AG20443 (cell line): ENCODE measurements at regions not wholly inside any gene's neighbourhood (a gene's known extent, or its start where the extent isn't known, plus 50 kb on each side); places are given as distances from the start of the nearest gene placed in this dataset.

Experiments
- DNase-seq: peaks from one replicate; pipeline ENCODE4 v3.0.0; 2012; ENCODE audit warnings: low spot score, mixed read lengths

DNA sequence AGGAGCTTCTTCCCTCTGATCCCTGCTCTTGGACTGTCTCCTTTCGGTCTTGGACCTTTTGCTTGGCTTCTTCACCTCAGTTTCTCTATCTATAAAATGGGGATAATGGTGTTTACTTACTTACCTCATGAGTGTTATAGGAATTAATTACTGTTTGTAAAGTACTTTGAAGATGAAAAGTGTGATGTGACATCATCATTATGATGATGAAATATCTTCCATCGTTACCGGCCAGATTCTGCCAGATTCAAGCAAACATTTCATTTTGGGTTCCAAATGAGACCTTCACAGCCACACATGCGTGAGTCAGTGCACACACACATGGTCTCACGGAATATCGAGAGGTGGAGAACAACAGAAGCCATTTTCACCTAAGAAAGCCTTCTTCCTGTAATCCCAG lies 220.1 kb upstream of the RPL34 start:
- DNase-seq, result no peak

DNA sequence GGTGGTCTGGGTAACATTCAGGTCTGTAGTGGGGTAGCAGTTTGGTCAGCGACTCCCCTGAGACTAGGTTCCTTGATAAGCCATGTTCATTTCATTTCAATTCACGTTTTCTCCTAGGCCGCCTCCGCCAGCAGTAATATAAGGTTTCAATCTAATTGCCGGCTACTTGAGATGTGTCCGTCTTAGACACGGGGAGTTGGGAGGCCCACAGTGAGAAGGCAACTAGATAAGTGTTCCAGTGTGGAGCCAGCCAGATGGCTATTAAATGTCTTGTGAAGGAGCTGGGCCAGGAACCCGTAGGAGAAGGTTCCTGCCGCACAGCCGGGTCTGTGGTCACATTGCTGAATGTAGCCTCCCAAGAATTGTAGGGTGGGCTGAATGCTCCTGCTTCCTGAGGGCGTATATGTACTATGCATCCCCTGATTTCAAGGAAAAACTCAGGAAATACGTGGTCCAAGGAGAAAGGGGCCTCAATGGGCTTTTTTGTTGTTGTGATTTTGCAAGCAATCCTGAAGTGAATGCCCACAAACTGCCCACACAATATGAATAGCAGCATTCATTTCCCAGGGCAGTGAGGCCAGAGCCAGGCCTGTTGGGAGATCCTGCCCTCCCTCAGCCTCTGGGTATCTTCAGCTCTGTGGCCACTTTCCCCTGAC lies 220.6 kb upstream of the RPL34 start:
- no peak for DNase-seq

DNA sequence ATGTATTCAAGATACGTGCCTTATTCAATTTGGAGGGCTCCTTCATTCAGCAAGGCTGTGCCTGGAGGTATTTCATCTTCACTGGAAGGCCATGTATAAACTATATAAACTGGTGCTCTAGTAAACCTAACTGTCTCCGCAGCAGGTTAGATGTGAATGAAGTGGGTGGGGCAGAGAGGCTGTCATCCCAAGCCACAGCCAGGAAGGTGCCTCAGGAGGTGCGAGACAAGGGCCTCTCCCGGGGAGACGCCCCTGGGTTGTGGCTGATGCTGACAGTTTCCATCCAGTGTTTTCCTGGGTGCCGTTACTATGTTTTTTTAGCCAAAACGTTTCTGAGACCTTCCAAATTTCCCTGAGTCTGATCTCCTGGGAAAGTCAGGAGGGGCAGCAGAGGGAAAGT lies 221.5 kb upstream of the RPL34 start:
- DNase-seq, result no peak

DNA sequence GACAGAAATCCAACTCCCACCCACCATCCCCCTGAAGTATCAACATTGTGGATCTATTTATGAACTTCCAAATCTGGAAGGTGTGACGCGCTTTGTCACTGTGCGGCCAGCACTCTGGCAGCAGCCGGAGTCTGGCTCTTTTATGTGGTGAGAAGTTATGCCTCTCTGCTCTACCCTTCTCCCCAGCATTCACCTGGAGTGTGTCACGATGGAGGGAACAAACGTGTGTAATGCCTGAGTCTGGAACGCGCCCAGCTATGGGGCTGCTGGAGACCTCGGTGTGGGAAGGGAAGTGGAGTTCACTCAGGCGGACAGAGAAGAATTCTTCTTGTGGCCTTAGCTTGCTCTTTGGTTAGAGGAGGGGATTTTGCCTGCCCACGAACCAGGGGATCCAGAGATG lies 222.1 kb upstream of the RPL34 start:
- DNase-seq, result no peak

DNA sequence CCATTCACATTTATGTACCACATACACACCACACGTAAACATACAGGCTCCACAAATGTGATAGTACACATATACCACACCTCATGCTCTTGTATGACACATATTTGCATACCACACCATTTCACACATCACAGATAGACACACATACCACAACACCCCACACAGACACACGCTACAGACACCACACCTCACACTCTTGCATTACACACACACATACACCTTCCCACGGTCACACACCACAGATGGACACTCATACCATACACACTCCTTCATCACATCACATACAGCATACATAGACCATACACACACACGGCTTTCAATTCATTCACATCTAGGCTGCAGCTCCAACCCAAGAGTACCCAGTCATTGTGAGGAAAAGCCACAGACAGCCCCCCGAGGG lies 222.5 kb upstream of the RPL34 start:
- DNase-seq, result no peak

DNA sequence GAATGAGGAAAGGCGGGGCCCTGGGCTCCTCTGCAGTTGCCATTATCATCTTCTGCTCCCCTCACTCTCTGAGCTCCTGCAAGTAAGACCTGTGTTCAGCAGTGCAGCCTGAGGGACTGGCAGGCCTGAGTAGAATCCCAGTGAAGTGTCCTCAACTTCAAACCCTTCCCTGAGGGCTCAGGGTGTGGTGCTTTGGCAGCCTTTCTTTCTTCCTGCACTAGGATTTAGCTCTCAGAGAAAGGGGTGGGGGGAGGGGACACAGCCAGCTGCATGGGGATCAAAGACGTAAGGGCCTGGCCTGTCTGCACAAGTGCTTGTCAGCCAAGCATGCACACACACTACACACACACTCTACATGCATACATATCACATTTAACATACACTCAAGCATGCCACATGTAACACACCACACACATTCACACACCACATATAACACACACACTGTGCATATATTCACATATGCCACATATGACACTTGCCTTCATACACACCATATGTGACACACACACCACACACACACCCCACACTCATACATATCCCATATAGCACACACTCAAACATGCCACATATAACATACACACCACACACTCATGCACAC lies 223.4 kb upstream of the RPL34 start:
- no peak for DNase-seq

DNA sequence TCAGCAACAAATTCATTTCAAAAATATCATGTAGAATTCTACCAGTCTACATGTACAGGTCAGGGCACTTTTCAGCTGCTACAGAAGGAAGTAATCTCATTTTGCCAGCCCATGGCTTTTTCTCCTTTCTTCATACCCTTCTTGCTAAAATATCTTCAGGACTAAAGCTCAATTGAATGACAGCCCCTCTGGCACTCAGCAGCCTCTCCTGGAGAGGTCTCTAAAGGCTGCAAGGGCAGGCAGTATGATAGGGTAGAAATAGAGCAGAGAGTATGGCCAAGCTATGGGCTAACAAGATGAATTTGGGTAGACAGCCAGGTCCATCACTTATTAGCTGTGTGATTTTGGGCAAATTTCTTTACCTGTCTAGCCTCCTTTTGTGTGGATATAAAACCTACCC lies 224.6 kb upstream of the RPL34 start:
- no peak for DNase-seq

DNA sequence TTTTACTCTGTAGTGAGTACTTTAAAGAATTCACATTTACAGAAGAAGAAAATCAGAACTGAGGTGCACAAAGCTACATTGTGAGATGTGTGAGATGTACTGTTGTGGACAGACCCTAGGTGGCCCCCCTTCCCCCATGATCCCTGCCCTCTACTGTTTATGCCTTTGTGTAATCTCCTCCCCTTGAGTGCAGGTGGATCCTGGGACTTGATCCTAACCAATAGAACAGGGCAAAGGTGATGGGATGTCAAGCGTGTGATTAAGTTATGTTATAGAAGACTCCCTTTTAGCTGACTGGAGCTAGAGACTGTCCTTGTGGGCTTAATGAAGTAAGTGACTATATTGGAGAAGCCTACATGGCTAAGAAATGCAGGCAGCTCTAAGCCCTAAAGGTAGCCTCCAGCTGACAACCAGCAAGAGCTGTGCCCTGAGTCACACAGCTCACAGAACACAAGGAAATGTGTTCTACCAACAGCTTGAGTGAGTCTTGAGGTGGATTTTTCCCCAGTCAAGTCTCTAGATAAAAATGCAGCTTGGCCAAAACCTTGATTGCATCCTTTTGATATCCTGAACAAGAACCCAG lies 225.2 kb upstream of the LEF1 start:
- no peak for DNase-seq

DNA sequence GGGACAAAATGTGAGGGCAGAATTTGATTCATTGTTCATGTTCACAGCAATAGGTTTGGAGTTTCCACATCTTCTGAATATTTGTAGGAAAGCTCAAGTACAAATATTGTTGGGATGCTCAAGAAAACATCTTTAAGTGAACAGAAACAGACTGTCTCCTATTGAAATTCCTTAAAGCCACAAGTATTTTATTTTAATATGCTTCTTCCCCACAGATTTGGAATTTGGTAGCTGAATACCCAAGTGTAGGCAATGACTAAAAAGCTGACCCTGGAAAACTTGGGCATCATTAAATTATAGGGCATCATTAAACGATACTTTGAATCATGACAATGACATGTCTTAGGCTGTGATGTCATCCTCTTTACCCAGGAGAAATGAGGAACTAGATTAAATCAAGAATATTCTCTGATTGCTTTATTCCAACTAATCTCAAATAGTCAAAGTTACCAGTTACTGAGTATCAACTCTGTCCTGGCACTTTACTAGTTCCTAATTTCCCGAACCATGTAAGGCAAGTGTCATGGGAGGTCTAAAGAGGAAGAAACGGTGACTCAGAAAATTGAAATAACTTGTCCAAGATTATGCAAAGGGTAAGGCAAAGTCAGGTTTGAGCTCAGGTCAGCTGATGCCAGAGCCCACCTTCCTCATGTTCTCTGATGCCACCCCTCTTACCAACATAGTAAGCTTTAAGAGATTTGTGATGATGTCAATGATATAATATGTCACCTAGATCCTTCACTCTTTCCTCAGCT lies 223.1 kb upstream of the LEF1 start:
- DNase-seq, result no peak

DNA sequence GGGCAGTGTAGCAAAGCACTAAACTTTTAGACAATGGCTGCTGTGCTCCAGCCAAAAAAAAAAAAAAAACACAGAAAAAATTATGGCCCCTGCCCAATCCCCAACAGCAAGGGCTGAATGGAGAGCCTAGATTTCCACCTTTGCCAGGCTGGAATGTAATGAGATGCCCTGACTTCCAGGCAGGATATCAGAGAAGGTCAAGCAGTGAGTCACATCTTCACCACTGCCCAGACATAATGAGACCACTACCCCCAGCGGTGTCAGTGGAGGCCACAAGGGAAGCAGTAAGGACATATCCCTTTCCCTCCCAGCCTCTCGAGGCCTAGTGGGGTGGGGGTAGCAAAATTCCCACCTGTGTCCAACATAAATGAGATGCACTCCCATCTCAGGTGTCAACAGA lies 216.3 kb upstream of the LEF1 start:
- DNase-seq, result no peak

DNA sequence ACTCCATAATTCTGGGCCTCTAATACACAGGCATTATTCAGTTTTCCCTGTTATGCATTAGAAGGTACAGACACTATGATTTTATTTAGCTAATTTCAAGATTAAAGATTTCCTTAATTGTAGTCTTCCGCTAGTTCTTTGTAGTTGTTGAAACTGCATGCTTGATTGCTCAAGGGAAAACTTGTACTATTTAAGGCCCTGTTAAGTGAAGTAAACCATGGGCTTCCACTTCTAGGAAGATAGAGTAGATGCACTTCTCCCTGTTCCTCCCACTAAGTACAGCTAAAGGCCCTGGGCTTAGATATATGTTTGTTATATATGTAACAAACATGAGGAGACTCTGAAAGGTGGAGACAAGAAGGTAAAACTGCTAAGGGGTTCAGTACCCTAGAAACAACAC lies 215.8 kb upstream of the LEF1 start:
- DNase-seq, result no peak

DNA sequence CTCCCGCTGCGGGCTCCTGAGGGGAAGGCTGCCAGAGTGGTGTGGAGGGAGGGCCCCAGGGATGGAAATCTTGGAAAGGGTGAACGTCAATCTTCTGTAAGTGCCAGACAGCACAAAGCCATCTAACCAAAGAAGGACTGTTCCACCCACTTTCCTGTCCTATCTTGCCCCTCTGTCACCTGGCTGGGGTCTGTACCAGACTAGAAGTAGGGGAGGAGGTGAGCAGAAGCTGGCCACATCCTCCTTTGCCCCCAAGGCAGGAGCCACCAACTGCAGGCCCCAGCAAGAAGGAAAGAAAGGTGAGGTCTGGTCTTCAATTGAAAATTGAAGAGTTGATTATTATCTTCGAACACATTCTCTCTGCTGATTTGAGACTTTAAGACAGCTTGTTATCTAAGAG lies 214.4 kb upstream of the LEF1 start:
- DNase-seq, result no peak

DNA sequence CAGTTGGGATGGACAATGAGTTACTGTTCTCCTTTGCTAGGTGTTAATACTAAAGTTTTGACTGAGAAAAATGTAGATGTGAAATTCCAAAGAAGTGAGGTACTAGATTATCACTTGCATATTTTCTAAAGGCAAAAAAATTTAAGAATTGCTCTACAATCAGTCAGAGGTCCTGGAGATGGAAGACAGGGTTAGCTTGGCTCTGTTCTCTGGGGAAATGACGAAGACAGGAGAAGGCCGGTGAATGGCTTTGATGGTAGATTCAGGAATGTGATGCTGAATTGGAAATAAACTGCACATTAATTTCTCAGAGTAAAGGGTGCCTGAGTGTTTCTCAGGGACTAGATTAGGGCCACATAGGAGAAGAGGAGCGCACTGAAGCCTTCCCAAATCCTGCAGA lies 214.0 kb upstream of the LEF1 start:
- DNase-seq, result no peak

DNA sequence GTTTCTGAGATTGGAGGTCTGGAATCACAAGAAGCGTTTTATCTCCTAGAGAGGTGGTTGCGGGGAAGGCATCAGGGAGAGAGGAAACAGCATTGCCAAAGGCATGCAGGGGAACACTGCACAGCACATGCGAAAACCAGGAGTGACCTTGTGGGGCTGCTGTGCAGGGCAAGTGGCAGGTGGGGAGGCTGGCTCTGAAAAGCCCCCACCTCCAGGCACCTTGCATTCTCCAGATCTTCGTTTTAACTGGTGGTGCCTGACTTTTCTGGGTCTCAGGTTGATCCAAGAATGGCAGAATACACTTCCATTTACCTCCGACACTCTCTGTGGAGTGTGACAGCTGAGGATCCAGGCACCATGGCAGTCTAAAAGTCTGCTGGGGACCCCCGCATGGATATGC lies 209.4 kb upstream of the LEF1 start:
- no peak for DNase-seq

DNA sequence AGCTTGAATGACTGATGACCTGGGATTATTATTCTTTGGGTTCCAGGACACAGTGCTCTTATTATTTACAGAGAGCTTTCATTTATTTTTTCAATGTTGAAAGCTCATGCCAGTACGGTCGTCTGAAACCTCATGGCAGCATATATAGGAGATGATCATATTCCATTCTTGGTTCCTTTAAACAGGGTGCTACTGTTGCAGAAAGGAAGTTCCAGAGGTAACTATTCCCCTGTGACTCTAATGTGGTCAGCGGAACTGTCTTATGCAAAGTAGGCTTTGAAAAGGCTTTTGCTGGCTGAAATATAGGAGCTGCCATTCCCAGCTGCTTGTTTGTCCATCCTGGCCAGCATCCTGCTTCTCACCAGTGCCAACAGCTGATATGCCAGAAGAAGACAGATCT lies 208.3 kb upstream of the LEF1 start:
- DNase-seq, result no peak

DNA sequence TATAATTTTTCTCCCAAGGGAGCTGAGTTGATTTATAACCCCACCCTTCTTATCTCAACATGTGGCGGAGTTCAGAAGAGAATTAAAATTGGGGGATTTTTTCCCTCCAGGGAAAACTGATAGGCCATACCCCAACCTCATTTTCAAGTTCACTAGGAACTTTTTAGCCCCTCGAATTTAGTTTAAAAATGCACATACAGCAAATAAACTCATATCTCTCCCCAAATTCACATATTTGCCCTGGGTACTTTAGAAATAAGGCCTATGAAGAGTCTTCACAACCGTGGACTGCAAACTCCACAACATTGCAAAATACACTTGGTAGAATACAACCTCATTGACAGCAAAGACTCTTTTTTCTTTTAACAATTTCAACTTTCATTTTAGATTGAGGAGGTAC lies 206.7 kb upstream of the LEF1 start:
- no peak for DNase-seq

DNA sequence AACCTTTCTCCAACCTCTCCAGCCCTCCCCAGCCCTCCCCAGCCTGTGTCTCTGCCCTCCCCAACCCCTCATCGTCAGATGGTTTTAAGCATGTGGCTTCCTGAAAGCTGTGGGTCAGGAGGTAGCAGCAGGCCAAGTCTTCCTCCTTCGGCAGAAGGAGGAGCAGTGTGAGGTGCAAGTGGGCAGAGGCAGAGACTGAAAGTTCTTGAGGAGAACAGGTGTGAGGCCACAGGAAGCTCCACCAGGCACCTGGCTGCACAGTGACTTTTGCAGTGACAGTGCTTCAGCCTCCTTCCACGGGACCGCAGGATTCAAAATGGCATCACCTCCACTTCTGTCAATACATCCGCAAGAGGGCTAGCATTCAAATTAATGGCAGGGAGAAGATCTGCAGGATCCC lies 203.9 kb upstream of the LEF1 start:
- no peak for DNase-seq

DNA sequence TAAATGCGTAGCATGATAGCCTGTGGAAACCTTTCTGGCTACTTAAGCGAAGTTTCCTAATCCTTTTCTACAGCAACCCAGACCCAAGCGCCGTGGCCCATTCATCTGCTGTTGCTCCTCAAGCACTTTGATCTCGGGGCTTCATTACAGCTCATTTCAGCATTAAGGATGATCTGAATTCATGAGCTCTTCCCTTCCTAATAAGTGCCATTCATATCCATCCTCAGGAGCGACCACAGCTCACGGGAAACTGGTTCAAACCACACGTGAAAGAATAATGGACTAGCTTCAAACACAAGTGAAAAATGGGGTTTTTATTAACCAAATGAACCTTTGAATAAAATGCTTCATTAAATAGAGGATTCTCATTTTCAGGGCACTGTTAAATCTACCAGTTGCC lies 202.6 kb upstream of the LEF1 start:
- no peak for DNase-seq

DNA sequence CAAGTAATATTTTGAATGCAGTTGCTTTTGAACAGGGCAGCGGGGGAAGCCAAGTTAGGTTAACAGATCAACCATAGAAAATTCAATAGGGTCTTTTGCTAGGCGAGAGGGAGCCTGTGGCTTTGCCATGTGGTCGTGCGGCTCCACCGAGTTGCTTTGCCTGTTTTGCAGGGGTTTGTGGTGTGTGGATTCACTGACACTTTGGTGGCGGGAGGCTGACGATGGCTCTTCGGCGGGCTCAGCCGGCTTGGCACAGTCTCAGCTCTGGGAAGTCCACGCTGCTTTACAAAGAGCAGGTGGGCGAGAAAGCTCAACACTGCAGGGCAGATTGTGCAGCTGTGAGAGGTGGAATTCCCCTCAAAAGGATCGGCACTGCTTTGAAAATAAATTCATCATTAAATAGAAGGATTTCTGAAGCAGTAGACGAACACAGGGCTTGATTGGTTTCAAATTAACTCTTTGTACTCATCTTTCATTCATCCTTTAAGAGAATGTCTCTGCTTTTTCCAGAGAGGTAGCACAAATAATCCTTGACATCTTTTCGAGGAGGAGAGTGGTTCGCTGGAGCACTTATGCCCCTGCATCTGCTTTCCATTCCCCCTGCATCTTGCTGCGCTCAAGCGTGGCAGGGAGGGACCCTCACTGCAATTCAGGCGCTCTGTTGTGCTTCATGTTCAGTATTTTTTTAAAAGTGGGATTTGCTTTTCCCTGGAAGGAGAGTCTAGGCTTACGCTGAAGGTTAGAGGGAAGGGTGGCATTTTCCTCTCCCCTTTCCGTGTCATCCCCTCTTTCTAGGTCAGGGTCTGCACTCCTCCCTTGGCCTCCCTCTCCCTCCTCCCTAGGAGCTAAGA lies 201.8 kb upstream of the LEF1 start:
- DNase-seq, result no peak

DNA sequence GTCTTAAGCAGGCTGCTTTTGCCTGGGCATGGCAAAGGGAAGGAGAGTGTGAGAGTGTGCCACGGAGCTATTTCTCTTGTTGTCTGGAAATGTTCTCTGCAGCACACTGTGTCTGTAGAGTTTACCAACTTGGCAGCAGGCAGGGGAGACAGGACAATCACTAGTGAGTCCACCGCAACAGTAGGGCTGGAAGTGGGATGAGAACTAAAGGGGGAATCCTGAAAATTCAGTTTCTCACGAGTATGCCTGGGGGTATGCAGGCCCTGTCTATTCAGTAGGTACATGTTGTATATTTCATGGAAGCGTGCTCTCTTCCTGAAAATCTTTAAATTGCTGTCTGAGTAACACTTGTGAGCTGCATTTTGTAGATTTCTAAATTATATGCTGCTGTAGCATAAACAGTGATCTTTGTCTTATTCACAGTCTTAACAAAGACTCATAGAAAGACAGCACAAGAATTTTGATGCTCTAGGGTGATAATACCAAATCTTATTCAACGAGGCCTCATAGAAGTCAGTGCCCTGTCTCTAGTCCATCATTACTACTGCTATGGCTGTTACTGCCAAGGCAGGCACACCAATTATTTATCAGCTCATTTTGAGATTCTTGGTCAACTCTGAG lies 200.4 kb upstream of the LEF1 start:
- DNase-seq, result no peak

DNA sequence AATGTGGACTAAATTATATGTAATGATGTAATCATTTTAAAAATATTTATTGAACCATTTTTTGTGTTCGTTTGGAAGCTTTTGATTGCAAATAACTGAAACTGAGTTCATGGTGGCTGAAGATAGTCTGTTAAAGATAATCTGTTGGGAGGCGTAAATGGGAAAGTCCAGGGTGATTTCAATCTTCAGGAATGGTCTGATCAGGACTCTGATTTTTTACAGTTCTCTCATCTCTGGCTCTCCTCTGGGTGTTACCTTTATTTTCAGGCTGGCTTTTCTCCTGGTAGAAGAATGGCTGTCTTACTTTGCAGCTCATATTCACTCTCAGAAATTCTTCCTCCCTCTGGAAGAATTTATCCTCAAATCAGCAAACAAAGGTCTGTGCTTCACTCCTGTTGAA lies 199.0 kb upstream of the LEF1 start:
- no peak for DNase-seq

DNA sequence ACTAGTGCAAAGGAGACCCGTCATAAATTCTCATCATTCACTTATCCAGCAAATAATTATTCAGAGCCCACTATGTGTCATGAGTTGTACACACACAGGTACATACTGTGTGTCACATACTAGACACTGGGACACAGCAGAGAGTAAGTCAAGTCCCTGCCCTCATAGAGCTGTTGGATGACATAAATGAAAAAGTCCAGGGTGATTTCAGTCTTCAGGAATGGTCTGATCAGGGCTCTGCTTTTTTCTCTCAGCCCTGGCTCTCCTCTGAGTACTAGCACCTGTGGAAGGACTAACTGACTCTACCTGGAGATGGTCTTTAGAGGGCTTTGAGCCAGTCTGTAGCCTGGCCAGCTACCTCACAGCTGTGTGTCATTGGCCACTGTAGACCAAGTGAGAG lies 198.0 kb upstream of the LEF1 start:
- DNase-seq, result no peak
